Stomach smooth muscle (tissue), 2 donors: ENCODE measurements at regions not wholly inside any gene's neighbourhood (a gene's known extent, or its start where the extent isn't known, plus 50 kb on each side); places are given as distances from the start of the nearest gene placed in this dataset.

ENCODE experiments used
- H3K27ac ChIP-seq: one replicate; pipeline ENCODE4 v1.7.0; 2013; ENCODE audit warnings: mild to moderate bottlenecking, low read length, inconsistent platforms
- H3K27me3 ChIP-seq, 2 donors: one replicate each; pipeline ENCODE4 v1.7.0; 2013; ENCODE audit warnings: low read length in 2 of 2; ENCODE audit not compliant: insufficient read depth in 2 of 2, control insufficient read depth in 1 of 2
- H3K36me3 ChIP-seq, 2 donors: one replicate each; pipeline ENCODE4 v1.7.0; 2013; ENCODE audit warnings: low read length in 2 of 2; ENCODE audit not compliant: control insufficient read depth in 2 of 2, insufficient read depth in 2 of 2
- H3K4me1 ChIP-seq: one replicate; pipeline ENCODE4 v1.7.0; 2013; ENCODE audit warnings: low read length; ENCODE audit not compliant: control insufficient read depth, insufficient read depth
- H3K4me3 ChIP-seq, 2 donors: one replicate each; pipeline ENCODE4 v1.7.0; 2013; ENCODE audit warnings: low read length in 2 of 2
- H3K9ac ChIP-seq, 2 donors: one replicate each; pipeline ENCODE4 v1.7.0; 2013; ENCODE audit warnings: low read length in 2 of 2, mild to moderate bottlenecking in 1 of 2
- H3K9me3 ChIP-seq, 2 donors: one replicate each; pipeline ENCODE4 v1.7.0; 2013; ENCODE audit warnings: low read length in 2 of 2; ENCODE audit not compliant: control insufficient read depth in 2 of 2
- donor health status: healthy.
- donor health status: Pancreatic carcinoma.

DNA sequence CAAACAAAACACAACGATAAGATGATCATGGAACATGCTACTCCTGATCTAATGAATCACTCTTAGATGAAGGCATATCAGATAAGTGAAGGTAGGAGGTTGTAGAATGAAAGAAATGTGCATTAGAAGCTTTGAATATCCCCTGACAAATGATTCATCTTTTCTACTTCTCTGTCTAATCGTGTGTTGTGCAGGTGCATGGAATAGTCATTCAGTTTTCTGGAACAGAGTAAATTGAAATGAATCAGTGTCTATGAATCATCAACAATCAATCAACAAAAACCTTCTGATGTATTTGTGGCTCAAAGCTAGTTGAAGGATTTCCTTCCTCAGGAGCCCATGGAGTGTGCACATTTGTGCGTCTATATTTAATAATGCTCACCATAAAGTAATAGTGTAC is 1290.4 kb upstream of the PCDH20 start:
- H3K27me3 ChIP-seq: no peaks in the 10 kb centered on the region

GRCh38 chr13:62704875-62705274 is 1289.2 kb upstream of the PCDH20 start:
- Histone ChIP-seq H3K27ac (no peak overlapping the region), H3K27me3 (no peaks in the 10 kb centered on the region), H3K9me3 (no peaks in the 10 kb centered on the region), H3K4me3 (no peak overlapping the region), H3K36me3 (no peaks in the 10 kb centered on the region), H3K4me1 (no peaks in the 10 kb centered on the region), H3K9ac (no peak overlapping the region)

More for the DNA sequence above, 1290.4 kb upstream of the PCDH20 start:
- H3K4me1 ChIP-seq: no peaks in the 10 kb centered on the region
- H3K36me3 ChIP-seq: no peaks in the 10 kb centered on the region
- no peaks in the 10 kb centered on the region for H3K9me3 ChIP-seq
- no peak overlapping the region for H3K4me3 ChIP-seq
- no peak overlapping the region for H3K27ac ChIP-seq
- no peak overlapping the region for H3K9ac ChIP-seq

GRCh38 chr13:62702502-62702901 is 1286.9 kb upstream of the PCDH20 start:
- no peaks in the 10 kb centered on the region for H3K36me3 ChIP-seq
- no peaks in the 10 kb centered on the region for H3K27me3 ChIP-seq
- no peak overlapping the region for H3K9ac ChIP-seq
- no peaks in the 10 kb centered on the region for H3K9me3 ChIP-seq
- H3K4me3 ChIP-seq: no peak overlapping the region
- H3K27ac ChIP-seq: no peak overlapping the region
- H3K4me1 ChIP-seq: no peaks in the 10 kb centered on the region

DNA sequence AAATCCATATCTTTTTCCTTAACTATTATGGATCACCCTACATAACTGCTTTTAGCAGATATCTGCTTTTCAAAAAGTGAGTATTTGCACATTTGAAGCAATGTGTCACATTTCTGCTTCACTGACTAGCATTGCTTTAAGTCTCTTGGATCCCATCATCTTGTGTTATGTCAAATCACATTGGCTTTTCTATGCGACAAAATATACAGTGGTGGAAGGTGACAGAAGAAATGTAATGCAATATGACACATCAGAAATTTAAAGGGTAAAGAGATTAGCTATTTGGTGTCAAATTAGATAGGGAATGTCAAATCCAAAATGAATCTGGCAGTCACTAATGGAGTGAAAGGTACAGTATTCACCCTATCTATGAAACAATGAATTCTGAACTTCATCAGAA is 1282.1 kb upstream of the PCDH20 start:
- Histone ChIP-seq H3K4me3 (no peak overlapping the region), H3K36me3 (no peaks in the 10 kb centered on the region), H3K9ac (no peak overlapping the region), H3K27me3 (no peaks in the 10 kb centered on the region), H3K9me3 (no peaks in the 10 kb centered on the region), H3K27ac (no peak overlapping the region), H3K4me1 (no peaks in the 10 kb centered on the region)

DNA sequence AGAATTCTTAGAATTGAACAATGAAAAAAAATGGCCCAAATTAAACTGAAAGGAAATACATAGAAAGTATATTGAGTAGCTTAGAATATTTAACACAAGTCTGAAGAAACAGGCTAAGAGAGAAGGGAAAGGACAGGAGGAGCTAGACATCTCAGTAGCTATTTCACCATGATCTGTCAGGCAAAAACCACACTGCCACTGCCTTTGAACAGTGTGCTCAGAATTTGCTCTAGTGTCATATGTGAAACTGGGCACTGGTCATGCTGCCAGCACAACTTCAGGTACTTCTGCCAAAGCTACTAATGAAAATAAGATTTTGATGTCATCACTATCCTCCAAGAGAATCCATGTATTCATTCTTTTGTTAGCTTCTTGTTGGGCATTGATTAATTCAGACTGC is 1280.8 kb upstream of the PCDH20 start:
- Histone ChIP-seq H3K4me3 (no peak overlapping the region), H3K27ac (no peak overlapping the region), H3K36me3 (no peaks in the 10 kb centered on the region), H3K9ac (no peak overlapping the region), H3K9me3 (no peaks in the 10 kb centered on the region), H3K4me1 (no peaks in the 10 kb centered on the region), H3K27me3 (no peaks in the 10 kb centered on the region)

DNA sequence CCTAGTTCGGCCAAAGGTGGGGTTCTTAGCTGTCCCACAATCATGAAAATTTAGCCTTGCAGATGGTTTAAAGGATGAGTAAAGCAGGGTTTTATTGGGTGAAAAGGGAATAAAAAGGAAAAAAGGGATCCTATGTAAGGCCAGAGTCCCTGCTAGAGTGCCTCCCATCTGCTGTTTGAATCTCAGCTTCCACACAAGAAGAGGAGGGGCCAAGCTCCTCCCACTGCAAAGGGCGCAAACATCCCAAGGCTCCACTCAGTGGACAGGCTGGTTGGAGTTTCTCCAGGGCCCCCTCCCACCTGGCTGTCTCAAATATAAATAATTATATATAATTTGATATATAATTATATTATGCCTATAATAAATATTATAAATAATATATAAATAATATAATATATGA is 1272.1 kb upstream of the PCDH20 start:
- Histone ChIP-seq H3K36me3 (no peaks in the 10 kb centered on the region), H3K4me3 (no peak overlapping the region), H3K4me1 (no peaks in the 10 kb centered on the region), H3K27ac (no peak overlapping the region), H3K9me3 (no peaks in the 10 kb centered on the region), H3K27me3 (no peaks in the 10 kb centered on the region), H3K9ac (no peak overlapping the region)

GRCh38 chr13:62684359-62684758 is 1268.7 kb upstream of the PCDH20 start:
- no peak overlapping the region for H3K9ac ChIP-seq
- H3K4me3 ChIP-seq: no peak overlapping the region
- no peaks in the 10 kb centered on the region for H3K36me3 ChIP-seq
- no peaks in the 10 kb centered on the region for H3K9me3 ChIP-seq
- H3K27ac ChIP-seq: no peak overlapping the region
- H3K4me1 ChIP-seq: no peaks in the 10 kb centered on the region
- no peaks in the 10 kb centered on the region for H3K27me3 ChIP-seq

- Histone ChIP-seq H3K27me3 (no peaks in the 10 kb centered on the region), H3K9ac (no peak overlapping the region), H3K27ac (no peak overlapping the region), H3K9me3 (no peaks in the 10 kb centered on the region), H3K4me1 (no peaks in the 10 kb centered on the region), H3K4me3 (no peak overlapping the region), H3K36me3 (no peaks in the 10 kb centered on the region)
Measured at GRCh38 chr13:62682788-62683187, 1267.1 kb upstream of the PCDH20 start.

GRCh38 chr13:62678039-62678438 is 1262.4 kb upstream of the PCDH20 start:
- no peaks in the 10 kb centered on the region for H3K27me3 ChIP-seq
- no peak overlapping the region for H3K9ac ChIP-seq
- no peaks in the 10 kb centered on the region for H3K36me3 ChIP-seq
- H3K4me1 ChIP-seq: no peaks in the 10 kb centered on the region
- no peak overlapping the region for H3K27ac ChIP-seq
- no peak overlapping the region for H3K4me3 ChIP-seq
- no peaks in the 10 kb centered on the region for H3K9me3 ChIP-seq

GRCh38 chr13:62663767-62664166 is 1248.1 kb upstream of the PCDH20 start:
- H3K4me1 ChIP-seq: no peaks in the 10 kb centered on the region
- H3K9me3 ChIP-seq: no peaks in the 10 kb centered on the region
- no peak overlapping the region for H3K27ac ChIP-seq
- H3K36me3 ChIP-seq: no peaks in the 10 kb centered on the region
- no peak overlapping the region for H3K9ac ChIP-seq
- H3K27me3 ChIP-seq: no peaks in the 10 kb centered on the region
- H3K4me3 ChIP-seq: no peak overlapping the region

DNA sequence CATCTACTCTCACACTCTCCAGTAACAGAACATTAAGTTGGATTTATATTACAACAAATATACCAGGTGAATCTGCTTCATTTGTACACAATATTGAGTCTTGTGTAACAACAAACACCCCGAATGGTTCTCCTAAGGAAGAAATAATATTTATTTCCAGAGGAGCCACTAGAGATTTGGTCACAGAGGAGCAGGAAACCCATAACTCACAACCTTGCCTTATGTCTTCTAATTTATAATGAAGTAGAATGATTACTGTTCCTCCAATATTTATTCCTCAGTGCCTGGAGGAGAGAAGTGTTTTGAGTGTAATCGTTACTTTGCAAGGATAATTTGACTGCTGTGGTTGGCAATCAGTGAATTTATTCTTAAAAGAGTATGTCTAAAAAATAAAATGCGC is 1243.7 kb upstream of the PCDH20 start:
- Histone ChIP-seq H3K9me3 (no peaks in the 10 kb centered on the region), H3K4me3 (no peak overlapping the region), H3K36me3 (no peaks in the 10 kb centered on the region), H3K9ac (no peak overlapping the region), H3K27ac (no peak overlapping the region), H3K27me3 (no peaks in the 10 kb centered on the region), H3K4me1 (no peaks in the 10 kb centered on the region)

DNA sequence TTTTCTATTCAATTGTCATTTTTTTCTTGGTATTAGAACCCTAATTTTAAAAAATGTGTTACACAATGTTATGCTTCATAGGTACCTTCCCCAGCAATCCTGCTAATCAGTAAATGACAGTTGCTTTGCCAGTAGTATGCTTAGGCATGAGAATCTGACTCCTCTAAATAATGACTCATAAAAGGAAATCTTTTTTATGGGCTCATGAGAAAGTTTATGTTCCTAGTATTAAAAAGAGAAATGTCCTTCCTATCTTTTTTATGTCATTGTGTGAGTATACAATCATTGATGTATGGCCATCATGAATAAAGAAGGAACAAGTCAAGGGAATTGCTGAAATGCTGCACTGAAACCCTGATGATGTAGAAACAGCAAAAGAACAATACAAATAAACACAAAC is 1237.7 kb upstream of the PCDH20 start:
- Histone ChIP-seq H3K27ac (no peak overlapping the region), H3K9ac (no peak overlapping the region), H3K36me3 (no peaks in the 10 kb centered on the region), H3K4me1 (no peaks in the 10 kb centered on the region), H3K9me3 (no peaks in the 10 kb centered on the region), H3K4me3 (no peak overlapping the region), H3K27me3 (no peaks in the 10 kb centered on the region)
